GM21619 (cell line): ENCODE measurements at regions not wholly inside any gene's neighbourhood (a gene's known extent, or its start where the extent isn't known, plus 50 kb on each side); places are given as distances from the start of the nearest gene placed in this dataset.

Experiments
- ATAC-seq: cut with Tn5 transposase; IDR thresholded peaks from one replicate; pipeline ENCODE4 v1.9.1; 2021; ENCODE audit not compliant: unreplicated experiment

- ATAC-seq = no peak
Measured at GRCh38 chr16:56093055-56093454, 98.2 kb upstream of the GNAO1 start.

GRCh38 chr16:56090076-56090475 is 101.2 kb upstream of the GNAO1 start:
- no peak for ATAC-seq

- ATAC-seq = no peak
Measured at GRCh38 chr16:56087626-56088025, 103.7 kb upstream of the GNAO1 start.

- no peak for ATAC-seq
Measured at GRCh38 chr16:56081371-56081770, 109.9 kb upstream of the GNAO1 start.

GRCh38 chr16:56075732-56076388 is 115.4 kb upstream of the GNAO1 start:
- no peak for ATAC-seq

GRCh38 chr16:56073508-56073907 is 117.8 kb upstream of the GNAO1 start:
- ATAC-seq = no peak

- ATAC-seq = no peak
Measured at GRCh38 chr16:56072096-56072495, 119.2 kb upstream of the GNAO1 start.

GRCh38 chr16:56068816-56069215 is 122.5 kb upstream of the GNAO1 start:
- no peak for ATAC-seq

GRCh38 chr16:56068314-56068713 is 123.0 kb upstream of the GNAO1 start:
- no peak for ATAC-seq

GRCh38 chr16:56067406-56067805 is 123.9 kb upstream of the GNAO1 start:
- ATAC-seq = no peak

GRCh38 chr16:56066617-56067016 is 124.7 kb upstream of the GNAO1 start:
- ATAC-seq = no peak

- no peak for ATAC-seq
Measured at GRCh38 chr16:56063111-56063510, 128.2 kb upstream of the GNAO1 start.

- ATAC-seq = no peak
Measured at GRCh38 chr16:56057151-56057550, 134.1 kb upstream of the GNAO1 start.

GRCh38 chr16:56050916-56051315 is 140.4 kb upstream of the GNAO1 start:
- ATAC-seq = no peak

- ATAC-seq = peak; percentile 90
Measured at GRCh38 chr16:56048425-56049105, 142.7 kb upstream of the GNAO1 start.

GRCh38 chr16:56047307-56048234 is 143.7 kb upstream of the GNAO1 start:
- ATAC-seq = no peak

GRCh38 chr16:56042416-56042815 is 148.9 kb upstream of the GNAO1 start:
- ATAC-seq = no peak

GRCh38 chr16:56041556-56042140 is 149.6 kb upstream of the GNAO1 start:
- ATAC-seq = no peak

- ATAC-seq = no peak
Measured at GRCh38 chr16:56038564-56039098, 152.7 kb upstream of the GNAO1 start.

GRCh38 chr16:56032072-56032471 is 156.9 kb upstream of the CES5A start:
- no peak for ATAC-seq

GRCh38 chr16:56029026-56029425 is 153.9 kb upstream of the CES5A start:
- ATAC-seq = no peak
